ENCODE measurements at regions not wholly inside any gene's neighbourhood (a gene's known extent, or its start where the extent isn't known, plus 50 kb on each side); places are given as distances from the start of the nearest gene placed in this dataset.

DNA sequence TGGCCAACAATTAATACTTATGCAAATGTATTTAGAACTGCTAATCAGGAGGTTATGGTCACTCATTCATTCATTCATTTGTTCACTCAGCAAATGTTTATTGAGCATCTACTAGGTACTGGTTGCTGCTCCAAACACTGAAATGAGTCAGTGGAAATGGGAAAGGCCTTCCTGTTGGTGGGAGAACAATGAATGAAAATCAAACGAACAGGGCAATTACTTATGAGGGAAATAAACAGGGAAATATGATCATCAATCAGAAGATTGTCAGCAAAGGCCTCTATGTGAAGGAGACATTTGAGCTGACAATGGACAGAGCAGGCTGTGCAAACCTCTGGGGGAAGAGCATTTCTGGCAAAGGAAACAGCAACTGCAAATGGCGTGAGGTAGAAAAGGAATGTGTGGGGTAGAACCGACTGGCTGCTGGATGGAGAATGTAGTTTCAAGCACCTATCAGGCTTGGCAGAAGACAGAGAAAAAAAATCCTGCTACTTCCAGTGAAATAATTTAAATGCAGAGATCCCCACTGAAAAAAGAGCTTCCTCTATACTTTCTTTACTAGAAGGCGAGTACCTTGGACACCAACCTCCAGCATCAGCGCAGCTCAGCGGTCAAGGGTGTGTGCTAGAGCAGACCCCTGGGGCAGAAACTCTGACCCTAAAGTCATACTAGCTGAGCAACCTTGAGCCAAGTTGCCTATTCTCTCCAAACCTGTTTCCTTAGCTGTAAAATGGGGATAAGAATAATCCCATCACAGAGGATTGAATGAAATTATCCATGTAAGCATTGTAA lies 108.8 kb upstream of the EEPD1 start:
- TF ChIP-seq, protein P1, sequence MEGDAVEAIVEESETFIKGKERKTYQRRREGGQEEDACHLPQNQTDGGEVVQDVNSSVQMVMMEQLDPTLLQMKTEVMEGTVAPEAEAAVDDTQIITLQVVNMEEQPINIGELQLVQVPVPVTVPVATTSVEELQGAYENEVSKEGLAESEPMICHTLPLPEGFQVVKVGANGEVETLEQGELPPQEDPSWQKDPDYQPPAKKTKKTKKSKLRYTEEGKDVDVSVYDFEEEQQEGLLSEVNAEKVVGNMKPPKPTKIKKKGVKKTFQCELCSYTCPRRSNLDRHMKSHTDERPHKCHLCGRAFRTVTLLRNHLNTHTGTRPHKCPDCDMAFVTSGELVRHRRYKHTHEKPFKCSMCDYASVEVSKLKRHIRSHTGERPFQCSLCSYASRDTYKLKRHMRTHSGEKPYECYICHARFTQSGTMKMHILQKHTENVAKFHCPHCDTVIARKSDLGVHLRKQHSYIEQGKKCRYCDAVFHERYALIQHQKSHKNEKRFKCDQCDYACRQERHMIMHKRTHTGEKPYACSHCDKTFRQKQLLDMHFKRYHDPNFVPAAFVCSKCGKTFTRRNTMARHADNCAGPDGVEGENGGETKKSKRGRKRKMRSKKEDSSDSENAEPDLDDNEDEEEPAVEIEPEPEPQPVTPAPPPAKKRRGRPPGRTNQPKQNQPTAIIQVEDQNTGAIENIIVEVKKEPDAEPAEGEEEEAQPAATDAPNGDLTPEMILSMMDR (conservative IDR thresholded peaks at IDR 0.05 in 1 of 2, IDR thresholded peaks at IDR 0.05 in 1 of 2; ENCODE audit: low read depth in 1 of 2, low read length in 2 of 2), result no peak
- no peak for TF ChIP-seq EZH2 (IDR thresholded peaks at IDR 0.05; ENCODE audit: low read length, missing control alignments)
